ENCODE measurements at regions not wholly inside any gene's neighbourhood (a gene's known extent, or its start where the extent isn't known, plus 50 kb on each side); places are given as distances from the start of the nearest gene placed in this dataset.

GRCh38 chr10:52967806-52968795 is 195.5 kb upstream of the MBL2 start:
- no peak for TF ChIP-seq POLR2A (IDR thresholded peaks at IDR 0.05; ENCODE audit: borderline replicate concordance, extremely low read depth, insufficient read depth, insufficient read length)
- no peak for TF ChIP-seq CTCF (IDR thresholded peaks at IDR 0.05 in 2 of 3, conservative IDR thresholded peaks at IDR 0.05 in 1 of 3; ENCODE audit: borderline replicate concordance in 1 of 3, insufficient read depth in 1 of 3, low read depth in 2 of 3, low read length in 2 of 3)
- no peak for TF ChIP-seq EGR1 (IDR thresholded peaks at IDR 0.05; ENCODE audit: low read depth)
- no peak for TF ChIP-seq POLR2AphosphoS5 (IDR thresholded peaks at IDR 0.05; ENCODE audit: low read depth, low read length)
- TF ChIP-seq JUND (IDR thresholded peaks at IDR 0.05): no peak
- no peak for TF ChIP-seq YY1 (IDR thresholded peaks at IDR 0.05; ENCODE audit: extremely low read depth, insufficient replicate concordance, low read depth, low read length)
- TF ChIP-seq ELF1 (IDR thresholded peaks at IDR 0.05; ENCODE audit: borderline replicate concordance, low read depth): no peak
- no peak for TF ChIP-seq TCF7L2 (IDR thresholded peaks at IDR 0.05; ENCODE audit: borderline replicate concordance, extremely low read depth, insufficient read depth, insufficient read length)
